ENCODE measurements at regions not wholly inside any gene's neighbourhood (a gene's known extent, or its start where the extent isn't known, plus 50 kb on each side); places are given as distances from the start of the nearest gene placed in this dataset.

GRCh38 chr6:114550316-114550715 is 207.5 kb upstream of the HS3ST5 start:
- TF ChIP-seq CTCF (IDR thresholded peaks at IDR 0.05; ENCODE audit: low read depth, low read length, poor library complexity, severe bottlenecking): no peak
- TF ChIP-seq EZH2phosphoT487 (IDR thresholded peaks at IDR 0.05; ENCODE audit: borderline replicate concordance, low read length): no peak
